Panc1 (cell line): ENCODE measurements at regions not wholly inside any gene's neighbourhood (a gene's known extent, or its start where the extent isn't known, plus 50 kb on each side); places are given as distances from the start of the nearest gene placed in this dataset.

Experiments
- CTCF ChIP-seq: fragments of 450-650 bp; IDR thresholded peaks from 2 replicates; pipeline ENCODE4 v1.5.1; 2017; ENCODE audit warnings: mild to moderate bottlenecking
- POLR2AphosphoS5 ChIP-seq: IDR thresholded peaks from 2 replicates; pipeline ENCODE4 v1.6.1; 2012; ENCODE audit warnings: mild to moderate bottlenecking, low read depth, low read length, moderate library complexity
- REST ChIP-seq, 2 experiments: IDR thresholded peaks; 2 replicates each; pipeline ENCODE4 v1.6.1; 2011 to 2012; ENCODE audit warnings: low read depth in 2 of 2, control low read depth in 1 of 2, low read length in 1 of 2, mild to moderate bottlenecking in 1 of 2, moderate library complexity in 1 of 2; ENCODE audit not compliant: insufficient read depth in 1 of 2

GRCh38 chr1:182142621-182143020 lies 81.1 kb upstream of the ZNF648 start:
- TF ChIP-seq CTCF, result no peak
- no peak for TF ChIP-seq POLR2AphosphoS5
- no peak for TF ChIP-seq REST (IDR thresholded peaks at IDR 0.05; ENCODE audit: insufficient read depth in 1 of 2, low read depth in 2 of 2, low read length in 1 of 2)
